CD14-positive monocyte (primary cell): ENCODE measurements at regions not wholly inside any gene's neighbourhood (a gene's known extent, or its start where the extent isn't known, plus 50 kb on each side); places are given as distances from the start of the nearest gene placed in this dataset.

Source experiments
- DNase-seq, 3 donors: peaks; one replicate each; pipeline ENCODE4 v3.0.0-alpha.2; 2011 to 2022
- H2AFZ ChIP-seq: 2 replicates; pipeline ENCODE4 v1.6.0; 2012; ENCODE audit warnings: mild to moderate bottlenecking, low read depth, low read length, inconsistent platforms; ENCODE audit not compliant: insufficient read depth, poor library complexity, severe bottlenecking
- H3K27ac ChIP-seq, 2 donors: 1 replicate in 1 of 2; 2 replicates in 1 of 2; pipeline ENCODE4 v1.5.1; 2012 to 2013; ENCODE audit warnings: low read length in 2 of 2, control low read depth in 1 of 2, inconsistent platforms in 1 of 2, low read depth in 1 of 2, mild to moderate bottlenecking in 1 of 2
- H3K27me3 ChIP-seq, 2 donors: one replicate each; pipeline versions ENCODE4 v1.6.0 to v1.6.1; 2011 to 2013; ENCODE audit warnings: low read length in 2 of 2; ENCODE audit not compliant: control insufficient read depth in 2 of 2, insufficient read depth in 2 of 2
- H3K36me3 ChIP-seq, 2 donors: replicated peaks in 1 of 2; 1 replicate in 1 of 2; 2 replicates in 1 of 2; pipeline versions ENCODE4 v1.5.1 to v1.6.1; 2012 to 2013; ENCODE audit warnings: low read length in 2 of 2, control low read depth in 1 of 2, inconsistent platforms in 1 of 2, mild to moderate bottlenecking in 1 of 2; ENCODE audit not compliant: insufficient read depth in 2 of 2, control insufficient read depth in 1 of 2
- H3K4me1 ChIP-seq, 2 donors: 1 replicate in 1 of 2; 2 replicates in 1 of 2; pipeline versions ENCODE4 v1.5.1 to v1.6.1; 2012 to 2013; ENCODE audit warnings: low read length in 2 of 2, control low read depth in 1 of 2, inconsistent platforms in 1 of 2, mild to moderate bottlenecking in 1 of 2, moderate library complexity in 1 of 2; ENCODE audit not compliant: insufficient read depth in 2 of 2, control insufficient read depth in 1 of 2
- H3K4me2 ChIP-seq: replicated peaks from 2 replicates; pipeline ENCODE3; 2012; ENCODE audit warnings: low read length, moderate library complexity, mild to moderate bottlenecking; ENCODE audit not compliant: poor library complexity, severe bottlenecking; ENCODE audit errors: extremely low read depth
- H3K4me3 ChIP-seq, 3 experiments: fragments of 200-600 bp in 1 of 3; sonication (generic) in 1 of 3; replicated peaks in 1 of 3; 1 replicate in 2 of 3; 2 replicates in 1 of 3; pipeline ENCODE4 v1.5.1; 2011 to 2013; ENCODE audit warnings: low read length in 3 of 3, mild to moderate bottlenecking in 3 of 3, control low read depth in 2 of 3, low read depth in 2 of 3, inconsistent platforms in 1 of 3, moderate library complexity in 1 of 3
- H3K79me2 ChIP-seq: 2 replicates; pipeline ENCODE4 v1.6.0; 2012; ENCODE audit warnings: mild to moderate bottlenecking, control low read depth, inconsistent platforms, low read length, moderate library complexity; ENCODE audit not compliant: insufficient read depth
- H3K9ac ChIP-seq: 2 replicates; pipeline ENCODE4 v1.6.0; 2017; ENCODE audit warnings: low read length, mild to moderate bottlenecking; ENCODE audit not compliant: insufficient read depth, poor library complexity, severe bottlenecking
- H3K9me3 ChIP-seq, 2 donors: replicated peaks in 1 of 2; 1 replicate in 1 of 2; 2 replicates in 1 of 2; pipeline versions ENCODE4 v1.5.1 to v1.6.1; 2012 to 2013; ENCODE audit warnings: low read length in 2 of 2, control low read depth in 1 of 2; ENCODE audit not compliant: control insufficient read depth in 1 of 2, insufficient read depth in 1 of 2
- H4K20me1 ChIP-seq: 2 replicates; pipeline ENCODE4 v1.6.0; 2012; ENCODE audit warnings: mild to moderate bottlenecking, low read length, control low read depth, moderate library complexity; ENCODE audit not compliant: insufficient read depth
- H3K27ac Mint-ChIP-seq, 7 donors: one replicate each; pipeline ENCODE4 v1.8.0; 2020; ENCODE audit warnings: mild to moderate bottlenecking in 7 of 7, mixed read lengths in 7 of 7, moderate library complexity in 6 of 7, inconsistent platforms in 2 of 7
- H3K27me3 Mint-ChIP-seq, 3 donors: one replicate each; pipeline ENCODE4 v1.8.0; 2021 to 2022; ENCODE audit warnings: low read depth in 3 of 3, mild to moderate bottlenecking in 3 of 3, mixed read lengths in 3 of 3, moderate library complexity in 3 of 3, inconsistent platforms in 1 of 3
- H3K36me3 Mint-ChIP-seq, 2 donors: one replicate each; pipeline ENCODE4 v1.8.0; 2020; ENCODE audit warnings: mixed read lengths in 2 of 2, inconsistent platforms in 1 of 2, mild to moderate bottlenecking in 1 of 2
- H3K4me1 Mint-ChIP-seq: one replicate; pipeline ENCODE4 v1.8.0; 2020; ENCODE audit warnings: mild to moderate bottlenecking, mixed read lengths
- H3K4me3 Mint-ChIP-seq, 2 donors: one replicate each; pipeline ENCODE4 v1.8.0; 2020; ENCODE audit warnings: mild to moderate bottlenecking in 2 of 2, mixed read lengths in 2 of 2, moderate library complexity in 1 of 2
- H3K9me3 Mint-ChIP-seq, 7 donors: one replicate each; pipeline ENCODE4 v1.8.0; 2020 to 2022; ENCODE audit warnings: mixed read lengths in 7 of 7, mild to moderate bottlenecking in 6 of 7, moderate library complexity in 6 of 7, inconsistent platforms in 2 of 7
- CTCF ChIP-seq: fragments of 200-600 bp; IDR thresholded peaks from one replicate; pipeline ENCODE4 v1.8.0; 2022; ENCODE audit warnings: antibody characterized with exemption, mild to moderate bottlenecking
- WGBS: methylation state at CpG from one replicate; pipeline ENCODE4 v1.1.5; 2013; ENCODE audit warnings: missing lambda C conversion rate; ENCODE audit not compliant: insufficient coverage; 5-methylcytosine and 5-hydroxymethylcytosine counted together
- intact Hi-C, 2 donors: fragments of 100-400 bp; cut with micrococcal nuclease; formaldehyde crosslinking; loops; one replicate each; pipeline versions ENCODE4 v1.15.0 to v1.15.1; 2023

GRCh38 chr22:49028111-49028510 lies 799.6 kb downstream of the BRD1 start:
- Histone ChIP-seq H3K4me2 (no peak overlapping the region), H2AFZ (no peak overlapping the region), H3K9ac (no peak overlapping the region), H3K9me3 (no peaks in the 10 kb centered on the region), H4K20me1 (no peaks in the 10 kb centered on the region), H3K79me2 (no peaks in the 10 kb centered on the region), H3K4me3 (no peak overlapping the region), H3K27me3 (no peaks in the 10 kb centered on the region), H3K4me1 (no peaks in the 10 kb centered on the region), H3K36me3 (no peaks in the 10 kb centered on the region), H3K27ac (no peak overlapping the region)
- no peaks in the 10 kb centered on the region for H3K4me1 Mint-ChIP-seq
- no peaks in the 10 kb centered on the region for H3K36me3 Mint-ChIP-seq
- no peak for DNase-seq
- 83% methylated on average over 6 of the region's 7 CpGs for WGBS
- H3K27ac Mint-ChIP-seq = no peak overlapping the region
- no peaks in the 10 kb centered on the region for H3K9me3 Mint-ChIP-seq
- H3K4me3 Mint-ChIP-seq = no peak overlapping the region
- intact Hi-C loops = no loop called here
- no peak for TF ChIP-seq CTCF
- H3K27me3 Mint-ChIP-seq = peaks cover 3 to 8% (median 7%) of the 10 kb centered on the region in 3 donors

GRCh38 chr22:49027368-49027670 lies 800.4 kb downstream of the BRD1 start:
- H3K36me3 Mint-ChIP-seq = no peaks in the 10 kb centered on the region
- no peak overlapping the region for H2AFZ ChIP-seq
- H3K4me3 Mint-ChIP-seq = no peak overlapping the region
- peaks cover 6 to 8% (median 8%) of the 10 kb centered on the region in 3 donors for H3K27me3 Mint-ChIP-seq
- no peak overlapping the region for H3K9ac ChIP-seq
- H3K27ac ChIP-seq = no peak overlapping the region
- H3K4me2 ChIP-seq = no peak overlapping the region
- H3K4me3 ChIP-seq = no peak overlapping the region
- no peaks in the 10 kb centered on the region for H4K20me1 ChIP-seq
- intact Hi-C loops = no loop called here
- no peak for DNase-seq
- no peaks in the 10 kb centered on the region for H3K4me1 ChIP-seq
- no peak for TF ChIP-seq CTCF
- H3K9me3 ChIP-seq = no peaks in the 10 kb centered on the region
- H3K4me1 Mint-ChIP-seq = no peaks in the 10 kb centered on the region
- no peaks in the 10 kb centered on the region for H3K79me2 ChIP-seq
- H3K36me3 ChIP-seq = no peaks in the 10 kb centered on the region
- no peak overlapping the region for H3K27ac Mint-ChIP-seq
- no peaks in the 10 kb centered on the region for H3K27me3 ChIP-seq
- WGBS = 83% methylated on average over 9 of the region's 9 CpGs
- no peaks in the 10 kb centered on the region for H3K9me3 Mint-ChIP-seq
